Esophagus squamous epithelium (tissue), 5 donors: ENCODE measurements at regions not wholly inside any gene's neighbourhood (a gene's known extent, or its start where the extent isn't known, plus 50 kb on each side); places are given as distances from the start of the nearest gene placed in this dataset.

ENCODE experiments used
- DNase-seq: peaks from one replicate; lab custom pipeline; 2025; lab: John Stamatoyannopoulos, UW
- H3K27ac ChIP-seq, 4 donors: fragments of 200-600 bp; sonication (generic); one replicate each; pipeline ENCODE4 v1.5.1; 2016 to 2019; ENCODE audit warnings: mild to moderate bottlenecking in 1 of 4
- H3K27me3 ChIP-seq, 4 donors: fragments of 200-600 bp; sonication (generic); 1 replicate in 3 of 4; 2 replicates in 1 of 4; pipeline versions ENCODE4 v1.5.1 to v1.6.0; 2017 to 2021; ENCODE audit warnings: antibody characterized with exemption in 1 of 4
- H3K36me3 ChIP-seq, 3 donors: fragments of 200-600 bp; sonication (generic); one replicate each; pipeline ENCODE4 v1.5.1; 2016 to 2019
- H3K4me1 ChIP-seq, 3 donors: fragments of 200-600 bp; sonication (generic); one replicate each; pipeline ENCODE4 v1.5.1; 2017 to 2019
- H3K4me3 ChIP-seq, 4 donors: fragments of 200-600 bp; sonication (generic); 1 replicate in 3 of 4; 2 replicates in 1 of 4; pipeline ENCODE4 v1.5.1; 2016 to 2019; ENCODE audit warnings: mild to moderate bottlenecking in 2 of 4, moderate library complexity in 1 of 4
- H3K9me3 ChIP-seq, 3 donors: fragments of 200-600 bp; sonication (generic); one replicate each; pipeline ENCODE4 v1.5.1; 2016 to 2019
- POLR2A ChIP-seq, 4 donors: fragments of 450-650 bp; IDR thresholded peaks; one replicate each; pipeline ENCODE4 v1.6.1; 2017; ENCODE audit warnings: antibody characterized with exemption in 4 of 4, mild to moderate bottlenecking in 4 of 4, moderate library complexity in 3 of 4
- WGBS, 2 donors: methylation state at CpG; one replicate each; pipeline ENCODE4 v1.1.5; 2018; 5-methylcytosine and 5-hydroxymethylcytosine counted together
- intact Hi-C: fragments of 100-400 bp; cut with DNase I; formaldehyde crosslinking; loops from one replicate; pipeline ENCODE4 v1.15.0; 2022
- TF ChIP-seq, protein P1 (sequence below), 6 experiments: fragments of 450-650 bp in 4 of 6; fragments of 200-600 bp in 2 of 6; sonication (generic) in 2 of 6; IDR thresholded peaks; one replicate each; pipeline ENCODE4 v1.5.1; 2016 to 2019; ENCODE audit warnings: antibody characterized with exemption in 6 of 6, mild to moderate bottlenecking in 4 of 6, moderate library complexity in 4 of 6
- donor health status: DM: yes; HTN: yes; CAD: no.

DNA sequence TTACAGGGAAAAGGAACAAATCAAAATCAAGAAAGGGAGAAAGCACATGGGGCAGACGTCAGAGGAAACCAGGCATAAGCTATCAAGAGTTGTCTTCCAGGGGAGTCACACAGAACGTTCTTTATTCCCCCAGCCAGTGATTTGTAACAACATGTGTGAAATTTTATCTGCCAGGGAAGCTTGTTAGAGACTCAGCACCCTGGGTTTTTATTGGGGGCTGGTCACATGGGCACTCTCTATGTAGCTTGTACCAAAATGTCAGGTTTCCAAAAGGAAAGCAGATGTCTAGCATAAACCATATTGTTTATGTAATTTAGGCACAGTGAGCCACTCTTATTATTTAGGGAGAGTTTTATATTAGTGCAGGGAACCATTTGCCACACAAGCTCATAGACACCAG lies 440.4 kb upstream of the DCN start:
- intact Hi-C loops: no loop called here
- Histone ChIP-seq H3K9me3 (peaks cover 0 to 4% (median 0%) of the 10 kb centered on the region in 3 donors), H3K27ac (no peak overlapping the region), H3K4me3 (no peak overlapping the region), H3K4me1 (no peaks in the 10 kb centered on the region), H3K27me3 (no peaks in the 10 kb centered on the region), H3K36me3 (no peaks in the 10 kb centered on the region)
- TF ChIP-seq, protein P1, sequence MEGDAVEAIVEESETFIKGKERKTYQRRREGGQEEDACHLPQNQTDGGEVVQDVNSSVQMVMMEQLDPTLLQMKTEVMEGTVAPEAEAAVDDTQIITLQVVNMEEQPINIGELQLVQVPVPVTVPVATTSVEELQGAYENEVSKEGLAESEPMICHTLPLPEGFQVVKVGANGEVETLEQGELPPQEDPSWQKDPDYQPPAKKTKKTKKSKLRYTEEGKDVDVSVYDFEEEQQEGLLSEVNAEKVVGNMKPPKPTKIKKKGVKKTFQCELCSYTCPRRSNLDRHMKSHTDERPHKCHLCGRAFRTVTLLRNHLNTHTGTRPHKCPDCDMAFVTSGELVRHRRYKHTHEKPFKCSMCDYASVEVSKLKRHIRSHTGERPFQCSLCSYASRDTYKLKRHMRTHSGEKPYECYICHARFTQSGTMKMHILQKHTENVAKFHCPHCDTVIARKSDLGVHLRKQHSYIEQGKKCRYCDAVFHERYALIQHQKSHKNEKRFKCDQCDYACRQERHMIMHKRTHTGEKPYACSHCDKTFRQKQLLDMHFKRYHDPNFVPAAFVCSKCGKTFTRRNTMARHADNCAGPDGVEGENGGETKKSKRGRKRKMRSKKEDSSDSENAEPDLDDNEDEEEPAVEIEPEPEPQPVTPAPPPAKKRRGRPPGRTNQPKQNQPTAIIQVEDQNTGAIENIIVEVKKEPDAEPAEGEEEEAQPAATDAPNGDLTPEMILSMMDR (IDR thresholded peaks at IDR 0.05): no peak
- no peak for TF ChIP-seq POLR2A (IDR thresholded peaks at IDR 0.05)
- DNase-seq: no peak
- WGBS, 2 donors: 48 to 58% methylated on average over 2 of the region's 2 CpGs

DNA sequence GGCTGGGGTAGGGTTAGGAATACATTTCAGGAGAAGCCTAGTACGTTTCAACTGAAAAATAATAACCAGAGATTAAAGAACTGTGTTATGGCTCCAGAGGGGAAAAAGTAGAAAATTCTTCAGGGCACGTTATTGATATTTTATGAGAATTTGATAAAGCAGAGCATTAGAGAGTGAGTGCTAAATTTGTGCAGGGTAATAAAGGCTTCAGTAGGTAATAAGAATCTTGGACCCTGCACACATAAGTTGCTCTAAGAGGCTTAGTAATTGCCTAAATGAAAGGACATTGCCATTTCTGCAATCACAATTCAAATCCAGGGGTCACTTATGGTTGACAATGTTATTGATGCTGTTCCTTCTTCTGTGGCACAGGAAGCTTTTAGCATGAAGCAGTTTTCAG lies 439.4 kb upstream of the DCN start:
- intact Hi-C loops: no loop called here
- H3K36me3 ChIP-seq: no peaks in the 10 kb centered on the region
- H3K27ac ChIP-seq: no peak overlapping the region
- DNase-seq: no peak
- no peak for TF ChIP-seq POLR2A (IDR thresholded peaks at IDR 0.05)
- TF ChIP-seq, protein P1 (IDR thresholded peaks at IDR 0.05): no peak
- H3K4me3 ChIP-seq: no peak overlapping the region
- no peaks in the 10 kb centered on the region for H3K4me1 ChIP-seq
- H3K9me3 ChIP-seq: peaks cover 0 to 4% (median 0%) of the 10 kb centered on the region in 3 donors
- WGBS, 2 donors: 46 to 61% methylated on average over 2 of the region's 2 CpGs
- H3K27me3 ChIP-seq: no peaks in the 10 kb centered on the region

DNA sequence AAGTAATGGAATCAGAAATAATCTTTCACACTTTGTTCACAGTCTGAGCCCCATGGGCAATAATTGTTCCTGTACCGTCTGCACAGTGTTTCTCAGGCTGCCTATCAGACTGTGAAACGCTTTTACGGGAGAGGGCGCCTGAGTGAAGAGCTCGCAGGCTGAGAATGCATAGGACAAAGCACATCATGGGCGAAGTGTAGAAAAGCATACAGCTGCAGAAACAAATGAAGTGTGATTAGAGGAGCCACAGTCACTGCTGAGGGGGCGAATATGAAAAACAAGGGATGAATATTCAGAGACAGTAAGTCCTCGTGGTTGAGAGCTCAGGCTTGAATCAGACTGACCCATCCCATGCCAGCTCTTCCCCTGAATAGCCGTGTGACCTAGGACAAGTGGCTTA lies 438.4 kb upstream of the DCN start:
- H3K27me3 ChIP-seq: no peaks in the 10 kb centered on the region
- H3K9me3 ChIP-seq: peaks cover 0 to 3% (median 0%) of the 10 kb centered on the region in 3 donors
- DNase-seq: no peak
- intact Hi-C loops: no loop called here
- TF ChIP-seq, protein P1 (IDR thresholded peaks at IDR 0.05): no peak
- no peak for TF ChIP-seq POLR2A (IDR thresholded peaks at IDR 0.05)
- no peak overlapping the region for H3K27ac ChIP-seq
- H3K4me3 ChIP-seq: no peak overlapping the region
- 81 to 83% methylated on average over 9 of the region's 9 CpGs for WGBS, 2 donors
- H3K4me1 ChIP-seq: no peaks in the 10 kb centered on the region
- H3K36me3 ChIP-seq: no peaks in the 10 kb centered on the region

DNA sequence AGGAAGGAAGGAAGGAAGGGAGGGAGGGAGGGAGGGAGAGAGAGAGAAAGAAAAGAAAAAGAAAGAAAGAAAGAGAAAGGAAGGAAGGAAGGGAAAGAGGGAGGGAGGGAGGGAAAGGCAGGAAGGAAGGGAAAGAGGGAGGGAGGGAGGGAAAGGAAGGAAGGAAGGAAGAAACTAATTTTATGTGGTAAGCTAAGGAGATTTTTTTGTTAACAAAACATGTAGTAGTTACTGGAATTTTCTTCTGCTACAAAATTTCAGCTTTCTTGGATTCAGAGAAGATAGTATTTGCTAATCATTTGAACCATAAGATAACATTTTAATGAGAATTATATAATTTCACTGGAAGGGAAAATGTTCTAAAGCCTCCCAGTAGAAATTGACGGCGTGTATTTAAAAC lies 437.8 kb upstream of the DCN start:
- H3K27me3 ChIP-seq: no peaks in the 10 kb centered on the region
- 84 to 88% methylated on average over 2 of the region's 2 CpGs for WGBS, 2 donors
- no peak overlapping the region for H3K4me3 ChIP-seq
- no peaks in the 10 kb centered on the region for H3K4me1 ChIP-seq
- TF ChIP-seq, protein P1 (IDR thresholded peaks at IDR 0.05): no peak
- TF ChIP-seq POLR2A (IDR thresholded peaks at IDR 0.05): no peak
- H3K36me3 ChIP-seq: no peaks in the 10 kb centered on the region
- no peaks in the 10 kb centered on the region for H3K9me3 ChIP-seq
- no peak for DNase-seq
- intact Hi-C loops: no loop called here
- H3K27ac ChIP-seq: no peak overlapping the region

DNA sequence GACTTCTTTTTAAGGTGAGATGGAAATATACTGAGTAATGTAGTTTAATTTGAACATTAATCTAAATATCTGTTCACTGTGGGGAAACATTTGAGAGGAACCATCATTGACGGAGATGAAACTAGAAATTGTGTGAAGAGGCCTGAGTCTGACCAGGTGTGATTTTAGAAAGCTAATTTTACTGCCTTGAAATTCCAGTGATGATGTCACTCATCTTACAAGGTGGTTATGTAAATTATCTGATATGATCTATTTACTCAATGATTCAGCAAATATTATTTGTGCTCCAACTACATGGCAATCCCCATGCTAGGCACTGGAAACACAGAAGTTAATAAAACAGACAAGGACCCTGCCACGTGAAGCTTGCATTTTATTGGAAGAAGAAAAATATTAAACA lies 435.7 kb upstream of the DCN start:
- WGBS, 2 donors: 75% methylated on average over 2 of the region's 2 CpGs
- TF ChIP-seq, protein P1 (IDR thresholded peaks at IDR 0.05): no peak
- intact Hi-C loops: no loop called here
- H3K4me1 ChIP-seq: no peaks in the 10 kb centered on the region
- H3K27ac ChIP-seq: no peak overlapping the region
- no peak overlapping the region for H3K4me3 ChIP-seq
- no peak for DNase-seq
- no peaks in the 10 kb centered on the region for H3K27me3 ChIP-seq
- H3K9me3 ChIP-seq: no peaks in the 10 kb centered on the region
- H3K36me3 ChIP-seq: no peaks in the 10 kb centered on the region
